ENCODE measurements at regions not wholly inside any gene's neighbourhood (a gene's known extent, or its start where the extent isn't known, plus 50 kb on each side); places are given as distances from the start of the nearest gene placed in this dataset.

GRCh38 chr18:78772360-78773302 lies 207.0 kb upstream of the SALL3 start:
- no peak for TF ChIP-seq CTCF (conservative IDR thresholded peaks at IDR 0.05; ENCODE audit: low read length)
- TF ChIP-seq EZH2phosphoT487 (IDR thresholded peaks at IDR 0.05; ENCODE audit: borderline replicate concordance, low read depth, low read length): no peak
